H9 (cell line): ENCODE measurements at regions not wholly inside any gene's neighbourhood (a gene's known extent, or its start where the extent isn't known, plus 50 kb on each side); places are given as distances from the start of the nearest gene placed in this dataset.
"Not testable (repeated sequence)": the region's sequence is repeated elsewhere in the genome, so short reads cannot be mapped to it uniquely, and the experiment has no call there.

ENCODE experiments used
- DNase-seq: peaks from one replicate; pipeline ENCODE4 v3.0.0-alpha.2; 2017
- H2AFZ ChIP-seq: one replicate; pipeline ENCODE4 v1.6.1; 2013; ENCODE audit warnings: mild to moderate bottlenecking, low read length, control low read depth, moderate library complexity
- H2AK5ac ChIP-seq: 2 replicates; pipeline ENCODE4 v1.6.1; 2013; ENCODE audit warnings: low read length, control low read depth, mixed read lengths; ENCODE audit not compliant: insufficient read length
- H2BK120ac ChIP-seq: one replicate; pipeline ENCODE4 v1.6.1; 2013; ENCODE audit warnings: low read depth, mild to moderate bottlenecking, low read length, control low read depth, inconsistent platforms; ENCODE audit not compliant: poor library complexity, severe bottlenecking
- H2BK12ac ChIP-seq: 2 replicates; pipeline ENCODE4 v1.6.1; 2013; ENCODE audit warnings: low read length, control low read depth, mixed read lengths, low read depth; ENCODE audit not compliant: insufficient read length
- H2BK15ac ChIP-seq: 2 replicates; pipeline ENCODE4 v1.6.1; 2013; ENCODE audit warnings: low read depth, low read length, control low read depth
- H2BK20ac ChIP-seq: one replicate; pipeline ENCODE4 v1.6.1; 2013; ENCODE audit warnings: low read depth, mild to moderate bottlenecking, low read length, control low read depth, inconsistent platforms; ENCODE audit not compliant: poor library complexity, severe bottlenecking
- H2BK5ac ChIP-seq: 2 replicates; pipeline ENCODE4 v1.6.1; 2013; ENCODE audit warnings: low read length, control low read depth, mixed read lengths; ENCODE audit not compliant: insufficient read length
- H3K14ac ChIP-seq: 2 replicates; pipeline ENCODE4 v1.6.1; 2013; ENCODE audit warnings: low read length, control low read depth; ENCODE audit not compliant: insufficient read depth
- H3K18ac ChIP-seq: 2 replicates; pipeline ENCODE4 v1.6.1; 2013; ENCODE audit warnings: low read depth, mild to moderate bottlenecking, mixed read lengths, low read length, control low read depth; ENCODE audit not compliant: insufficient read length
- H3K23ac ChIP-seq: 2 replicates; pipeline ENCODE4 v1.6.1; 2013; ENCODE audit warnings: low read length, control low read depth, mixed read lengths, low read depth; ENCODE audit not compliant: insufficient read length
- H3K23me2 ChIP-seq: 2 replicates; pipeline ENCODE4 v1.6.1; 2013; ENCODE audit warnings: low read depth, mild to moderate bottlenecking, mixed read lengths, low read length, control low read depth; ENCODE audit not compliant: insufficient read length, poor library complexity, severe bottlenecking
- H3K27ac ChIP-seq: 2 replicates; pipeline ENCODE4 v1.5.1; 2013; ENCODE audit warnings: low read length, control low read depth, mixed read lengths, low read depth; ENCODE audit not compliant: insufficient read length
- H3K27me3 ChIP-seq: 2 replicates; pipeline ENCODE4 v1.6.1; 2013; ENCODE audit warnings: low read length, control low read depth, inconsistent platforms; ENCODE audit not compliant: insufficient read depth
- H3K4ac ChIP-seq: 2 replicates; pipeline ENCODE4 v1.6.1; 2013; ENCODE audit warnings: low read depth, mild to moderate bottlenecking, control low read depth, inconsistent platforms, low read length, moderate library complexity
- H3K4me1 ChIP-seq: 2 replicates; pipeline ENCODE4 v1.6.1; 2013; ENCODE audit warnings: low read length, control low read depth, inconsistent platforms; ENCODE audit not compliant: insufficient read depth
- H3K4me2 ChIP-seq: 2 replicates; pipeline ENCODE4 v1.6.1; 2013; ENCODE audit warnings: low read length, control low read depth, mixed read lengths; ENCODE audit not compliant: insufficient read length, insufficient read depth
- H3K56ac ChIP-seq: 2 replicates; pipeline ENCODE4 v1.6.1; 2013; ENCODE audit warnings: low read depth, mild to moderate bottlenecking, mixed read lengths, low read length, control low read depth; ENCODE audit not compliant: insufficient read length
- H3K79me1 ChIP-seq: 2 replicates; pipeline ENCODE4 v1.6.1; 2013; ENCODE audit warnings: low read depth, mild to moderate bottlenecking, moderate library complexity, low read length, control low read depth, inconsistent platforms; ENCODE audit not compliant: insufficient read depth, poor library complexity, severe bottlenecking
- H3K79me2 ChIP-seq: 2 replicates; pipeline ENCODE4 v1.6.1; 2013; ENCODE audit warnings: low read length, control low read depth, inconsistent platforms; ENCODE audit not compliant: insufficient read depth
- H3K9ac ChIP-seq: 2 replicates; pipeline ENCODE4 v1.6.1; 2013; ENCODE audit warnings: low read length, control low read depth, mixed read lengths; ENCODE audit not compliant: insufficient read length; ENCODE audit errors: extremely low read depth
- H3K9me3 ChIP-seq: one replicate; pipeline ENCODE4 v1.6.1; 2013; ENCODE audit warnings: low read depth, low read length, inconsistent platforms; ENCODE audit not compliant: control insufficient read depth
- H3T11ph ChIP-seq: one replicate; pipeline ENCODE4 v1.6.1; 2013; ENCODE audit warnings: mild to moderate bottlenecking, low read length, control low read depth, inconsistent platforms
- H4K20me1 ChIP-seq: one replicate; pipeline ENCODE4 v1.6.1; 2013; ENCODE audit not compliant: control insufficient read depth, insufficient read length, insufficient read depth
- H4K5ac ChIP-seq: 2 replicates; pipeline ENCODE4 v1.6.1; 2013; ENCODE audit warnings: low read depth, mild to moderate bottlenecking, mixed read lengths, low read length, control low read depth; ENCODE audit not compliant: insufficient read length
- H4K8ac ChIP-seq: replicated peaks from 2 replicates; pipeline ENCODE4 v1.6.1; 2013; ENCODE audit warnings: low read length, control low read depth, mixed read lengths, low read depth; ENCODE audit not compliant: insufficient read length
- H4K91ac ChIP-seq: 2 replicates; pipeline ENCODE4 v1.6.1; 2013; ENCODE audit warnings: low read depth, mild to moderate bottlenecking, moderate library complexity, mixed read lengths, low read length, control low read depth; ENCODE audit not compliant: insufficient read length
- H3K27ac Mint-ChIP-seq, 3 experiments: 2 replicates in 2 of 3; 3 replicates in 1 of 3; pipeline ENCODE4 v1.8.0; 2020 to 2021; ENCODE audit warnings: mixed read lengths in 3 of 3, mild to moderate bottlenecking in 1 of 3, moderate library complexity in 1 of 3
- H3K27me3 Mint-ChIP-seq: 2 replicates; pipeline ENCODE4 v1.8.0; 2021; ENCODE audit warnings: low read depth, mild to moderate bottlenecking, moderate library complexity, mixed read lengths
- H3K36me3 Mint-ChIP-seq, 3 experiments: 2 replicates in 2 of 3; 3 replicates in 1 of 3; pipeline ENCODE4 v1.8.0; 2020 to 2021; ENCODE audit warnings: low read depth in 3 of 3, mixed read lengths in 3 of 3; ENCODE audit not compliant: insufficient read depth in 1 of 3
- H3K4me1 Mint-ChIP-seq, 2 experiments: 2 replicates each; pipeline ENCODE4 v1.8.0; 2020; ENCODE audit warnings: mixed read lengths in 2 of 2
- H3K4me3 Mint-ChIP-seq, 2 experiments: 2 replicates in 1 of 2; 3 replicates in 1 of 2; pipeline ENCODE4 v1.8.0; 2020 to 2021; ENCODE audit warnings: mild to moderate bottlenecking in 2 of 2, mixed read lengths in 2 of 2, moderate library complexity in 1 of 2
- H3K9me3 Mint-ChIP-seq, 2 experiments: 2 replicates in 1 of 2; 3 replicates in 1 of 2; pipeline ENCODE4 v1.8.0; 2020; ENCODE audit warnings: mild to moderate bottlenecking in 2 of 2, mixed read lengths in 2 of 2, moderate library complexity in 1 of 2
- TF ChIP-seq, protein P1 (sequence below): fragments of 200-600 bp; sonication (generic); conservative IDR thresholded peaks from 3 replicates; pipeline ENCODE4 v1.8.0; 2021; ENCODE audit warnings: antibody characterized with exemption, mild to moderate bottlenecking

DNA sequence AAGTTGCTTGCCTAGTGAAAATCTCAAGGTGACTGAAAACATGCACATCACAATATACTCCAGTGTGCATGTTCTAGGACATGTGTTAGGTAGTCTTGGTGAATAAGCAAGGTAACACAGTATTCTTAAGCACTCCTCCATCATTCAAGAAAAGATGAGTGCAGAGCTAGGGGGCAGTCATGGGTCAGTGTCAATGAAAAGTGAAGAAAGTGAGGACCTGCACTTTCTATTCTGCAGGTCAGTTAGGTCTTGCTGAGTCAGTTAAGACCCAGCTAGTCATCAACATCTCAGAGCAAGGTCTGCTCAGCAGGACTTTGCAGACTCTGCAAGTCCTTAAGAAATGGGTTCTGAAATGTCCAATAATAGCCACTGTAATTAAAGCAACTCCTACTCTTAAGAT, 754.1 kb downstream of the TTLL7 start:
- DNase-seq, result peak; percentile 30
- H3K4ac ChIP-seq, H2BK15ac ChIP-seq, H2BK5ac ChIP-seq, H3K79me2 ChIP-seq, H3K23me2 ChIP-seq, H3K4me2 ChIP-seq, H2AK5ac ChIP-seq, H3K4me1 ChIP-seq, H3K56ac ChIP-seq, H3K9ac ChIP-seq, H3T11ph ChIP-seq, H3K9me3 Mint-ChIP-seq, H4K5ac ChIP-seq, H4K20me1 ChIP-seq, H2BK20ac ChIP-seq, H3K27ac ChIP-seq, H3K4me3 Mint-ChIP-seq, H3K36me3 Mint-ChIP-seq, H3K79me1 ChIP-seq, H3K18ac ChIP-seq, H3K27me3 Mint-ChIP-seq, H3K23ac ChIP-seq, H3K9me3 ChIP-seq, H3K4me1 Mint-ChIP-seq, H3K27ac Mint-ChIP-seq, H4K8ac ChIP-seq, H3K14ac ChIP-seq, H2AFZ ChIP-seq, H2BK12ac ChIP-seq, H2BK120ac ChIP-seq, H4K91ac ChIP-seq, H3K27me3 ChIP-seq: not testable (repeated sequence)
- TF ChIP-seq, protein P1, sequence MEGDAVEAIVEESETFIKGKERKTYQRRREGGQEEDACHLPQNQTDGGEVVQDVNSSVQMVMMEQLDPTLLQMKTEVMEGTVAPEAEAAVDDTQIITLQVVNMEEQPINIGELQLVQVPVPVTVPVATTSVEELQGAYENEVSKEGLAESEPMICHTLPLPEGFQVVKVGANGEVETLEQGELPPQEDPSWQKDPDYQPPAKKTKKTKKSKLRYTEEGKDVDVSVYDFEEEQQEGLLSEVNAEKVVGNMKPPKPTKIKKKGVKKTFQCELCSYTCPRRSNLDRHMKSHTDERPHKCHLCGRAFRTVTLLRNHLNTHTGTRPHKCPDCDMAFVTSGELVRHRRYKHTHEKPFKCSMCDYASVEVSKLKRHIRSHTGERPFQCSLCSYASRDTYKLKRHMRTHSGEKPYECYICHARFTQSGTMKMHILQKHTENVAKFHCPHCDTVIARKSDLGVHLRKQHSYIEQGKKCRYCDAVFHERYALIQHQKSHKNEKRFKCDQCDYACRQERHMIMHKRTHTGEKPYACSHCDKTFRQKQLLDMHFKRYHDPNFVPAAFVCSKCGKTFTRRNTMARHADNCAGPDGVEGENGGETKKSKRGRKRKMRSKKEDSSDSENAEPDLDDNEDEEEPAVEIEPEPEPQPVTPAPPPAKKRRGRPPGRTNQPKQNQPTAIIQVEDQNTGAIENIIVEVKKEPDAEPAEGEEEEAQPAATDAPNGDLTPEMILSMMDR, result peak; percentile 54

DNA sequence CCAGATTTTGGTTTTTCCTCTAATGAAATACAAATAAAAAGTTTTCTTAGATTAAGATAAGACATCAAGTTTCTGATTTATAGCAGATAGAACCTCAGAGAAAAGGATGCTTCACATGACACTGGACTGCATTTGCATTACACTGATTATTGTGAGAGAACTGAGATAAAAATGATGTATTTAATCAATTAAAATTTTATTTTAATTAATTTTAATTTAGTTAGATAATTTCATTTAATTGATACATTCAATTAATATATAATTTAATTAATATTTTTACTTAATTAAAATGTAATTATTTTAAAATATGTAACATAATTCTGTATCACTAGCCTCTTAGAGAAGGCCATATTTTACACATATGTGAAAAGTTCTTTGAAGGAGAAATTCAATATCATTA, 759.4 kb downstream of the TTLL7 start:
- not testable (repeated sequence) for DNase-seq, H3K4me3 Mint-ChIP-seq, H2AK5ac ChIP-seq, H3K27ac Mint-ChIP-seq, H3K36me3 Mint-ChIP-seq, H2BK15ac ChIP-seq, H3T11ph ChIP-seq, H3K4me1 ChIP-seq, H2AFZ ChIP-seq, H3K4me1 Mint-ChIP-seq, H2BK12ac ChIP-seq, H4K5ac ChIP-seq, H2BK5ac ChIP-seq, H3K9ac ChIP-seq, H3K9me3 Mint-ChIP-seq, H4K8ac ChIP-seq, H2BK20ac ChIP-seq, H3K23me2 ChIP-seq, H3K23ac ChIP-seq, H3K9me3 ChIP-seq, H3K4ac ChIP-seq, H3K14ac ChIP-seq, H3K79me1 ChIP-seq, H3K56ac ChIP-seq, H2BK120ac ChIP-seq, H4K20me1 ChIP-seq, H3K4me2 ChIP-seq, H3K27me3 Mint-ChIP-seq, H3K27ac ChIP-seq, H3K79me2 ChIP-seq, H4K91ac ChIP-seq, H3K27me3 ChIP-seq, H3K18ac ChIP-seq
